ENCODE measurements at regions not wholly inside any gene's neighbourhood (a gene's known extent, or its start where the extent isn't known, plus 50 kb on each side); places are given as distances from the start of the nearest gene placed in this dataset.
"Not testable (repeated sequence)": the region's sequence is repeated elsewhere in the genome, so short reads cannot be mapped to it uniquely, and the experiment has no call there.

DNA sequence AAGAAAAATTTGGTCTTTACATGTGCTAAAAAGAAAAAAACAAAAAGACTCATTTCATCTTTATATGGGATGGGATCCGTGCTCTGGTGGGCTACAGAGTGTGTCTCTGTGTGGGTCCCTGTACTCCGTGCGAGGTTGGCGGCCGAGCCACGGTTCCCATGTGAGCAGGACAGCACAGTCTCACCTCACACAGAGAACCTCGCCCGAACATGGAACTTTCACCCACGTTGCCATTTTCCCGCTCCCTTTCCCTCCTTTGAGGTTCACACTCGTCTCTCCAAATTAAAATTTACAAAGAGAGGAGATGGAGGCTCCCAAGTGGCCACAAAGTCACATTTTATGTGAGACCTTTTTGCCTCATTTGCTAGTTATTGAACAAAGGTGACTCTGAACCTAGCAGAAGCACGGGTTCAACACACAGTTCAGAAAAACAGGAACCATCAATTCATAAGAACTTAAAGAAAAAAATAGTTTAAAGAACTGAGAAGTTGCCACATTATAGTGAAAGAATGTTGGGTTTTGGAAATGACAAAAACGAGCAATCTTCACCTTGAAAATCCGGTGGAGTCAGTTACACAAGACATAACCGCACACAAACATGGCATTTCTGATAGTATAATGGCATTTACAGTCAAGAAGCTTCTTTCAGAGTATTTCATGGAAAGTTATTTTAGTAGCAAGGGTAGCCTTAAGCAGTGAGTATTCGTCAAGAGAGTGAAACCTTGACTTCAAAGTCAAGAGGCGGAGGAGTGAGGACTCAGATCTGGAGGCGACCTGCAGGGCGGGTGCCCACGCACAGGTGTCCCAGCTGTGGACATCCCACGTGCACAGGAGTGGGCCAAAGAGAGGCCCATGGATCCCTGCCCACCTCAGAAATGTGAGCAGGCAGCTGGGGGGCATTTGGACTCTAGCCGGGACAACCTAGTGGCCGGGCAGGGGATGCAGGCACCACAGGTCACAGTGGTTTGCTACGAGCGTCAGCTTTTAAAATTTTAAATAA lies 277.2 kb upstream of the PLGLB2 start:
- Mint-ChIP-seq H3K36me3 (ENCODE audit: low read depth) (peaks cover 14% of the 10 kb centered on the region), H3K27ac (peak overlapping the region; percentile 98), H3K4me1 (ENCODE audit: low read depth) (peaks cover 60% of the 10 kb centered on the region), H3K4me3 (peak overlapping the region; percentile 93)
- not testable (repeated sequence) for H3K9me3 Mint-ChIP-seq, H3K27me3 Mint-ChIP-seq

GRCh38 chr2:87471478-87471877 lies 276.4 kb upstream of the PLGLB2 start:
- not testable (repeated sequence) for H3K27me3 Mint-ChIP-seq, H3K9me3 Mint-ChIP-seq
- peak overlapping the region; percentile 98 for H3K27ac Mint-ChIP-seq
- peaks cover 62% of the 10 kb centered on the region for H3K4me1 Mint-ChIP-seq (ENCODE audit: low read depth)
- H3K4me3 Mint-ChIP-seq: peak overlapping the region; percentile 93
- H3K36me3 Mint-ChIP-seq (ENCODE audit: low read depth): peaks cover 16% of the 10 kb centered on the region

DNA sequence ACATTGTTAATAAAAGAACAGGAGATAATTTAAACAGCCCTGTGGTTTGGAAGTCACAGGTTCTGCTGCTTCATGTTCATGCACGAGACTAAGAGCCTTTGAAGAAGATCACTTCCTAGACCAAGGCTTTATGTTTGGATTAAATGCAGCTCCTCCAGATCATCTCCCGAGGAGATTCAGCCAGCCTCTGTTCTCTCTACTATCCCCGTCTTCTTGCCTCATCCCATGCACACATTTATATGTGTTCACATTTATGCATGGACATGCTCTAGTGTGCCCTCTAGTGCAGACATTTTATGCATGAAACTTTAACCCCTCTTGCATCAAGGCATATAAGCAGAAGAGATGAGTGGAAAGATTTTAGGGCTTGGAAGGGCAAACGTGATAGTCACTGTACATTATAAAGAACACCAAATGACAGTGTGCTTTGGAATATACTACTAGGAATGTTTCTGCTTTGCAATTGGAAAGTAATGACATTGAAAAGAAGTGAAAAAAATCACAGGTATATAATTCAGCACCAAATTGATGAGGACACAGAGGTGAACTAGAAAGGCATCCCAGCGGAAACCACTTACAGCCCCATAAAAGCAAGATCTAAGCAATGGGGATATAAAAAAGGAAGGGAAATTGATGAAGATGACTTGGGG lies 271.5 kb upstream of the PLGLB2 start:
- not testable (repeated sequence) for H3K9me3 Mint-ChIP-seq, H3K27me3 Mint-ChIP-seq
- Mint-ChIP-seq H3K4me3 (peak overlapping the region; percentile 76), H3K4me1 (ENCODE audit: low read depth) (peaks cover 46% of the 10 kb centered on the region), H3K27ac (peak overlapping the region; percentile 94), H3K36me3 (ENCODE audit: low read depth) (peaks cover 17% of the 10 kb centered on the region)

GRCh38 chr2:87476936-87477335 lies 271.0 kb upstream of the PLGLB2 start:
- H3K27ac Mint-ChIP-seq: peak overlapping the region; percentile 94
- H3K27me3 Mint-ChIP-seq, H3K9me3 Mint-ChIP-seq: not testable (repeated sequence)
- H3K36me3 Mint-ChIP-seq (ENCODE audit: low read depth): peaks cover 16% of the 10 kb centered on the region
- peaks cover 51% of the 10 kb centered on the region for H3K4me1 Mint-ChIP-seq (ENCODE audit: low read depth)
- peak overlapping the region; percentile 76 for H3K4me3 Mint-ChIP-seq

DNA sequence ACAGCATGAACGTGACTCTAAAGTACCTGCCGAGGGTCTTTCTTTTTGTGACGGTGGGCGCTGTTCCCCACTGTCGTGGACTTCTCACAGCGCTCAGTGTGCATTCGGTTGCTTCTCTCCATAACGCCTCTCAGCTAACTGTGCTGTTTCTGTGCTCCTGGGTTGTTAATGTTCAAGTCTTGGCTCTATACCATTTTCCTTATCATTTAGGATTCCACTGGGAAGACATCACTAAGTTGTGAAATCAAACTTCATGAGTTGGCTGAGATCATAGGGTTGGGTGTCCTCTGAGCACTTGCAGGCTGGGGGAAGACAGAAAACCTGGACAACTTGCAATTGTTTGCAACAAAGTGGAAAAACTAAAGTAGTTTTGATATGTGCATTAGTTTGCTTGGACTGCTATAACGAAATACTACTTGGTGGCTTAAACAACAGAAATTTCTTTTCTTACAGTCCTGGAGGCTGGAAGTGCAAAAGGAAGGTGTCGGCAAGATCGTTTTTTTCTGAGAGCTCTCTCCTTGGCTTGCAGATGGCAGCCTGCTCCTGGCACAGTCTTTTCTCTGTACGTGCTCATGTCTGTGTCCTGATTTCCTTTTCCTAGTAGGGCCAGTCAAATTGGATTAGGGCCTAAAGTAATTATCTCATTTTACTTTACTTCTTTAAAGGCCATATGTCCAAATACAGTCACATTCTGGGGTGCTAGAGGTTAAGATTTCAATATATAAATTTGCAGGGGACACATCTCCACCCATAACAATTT lies 270.0 kb upstream of the PLGLB2 start:
- H3K27ac Mint-ChIP-seq, H3K9me3 Mint-ChIP-seq, H3K4me3 Mint-ChIP-seq, H3K27me3 Mint-ChIP-seq: not testable (repeated sequence)
- Mint-ChIP-seq H3K4me1 (ENCODE audit: low read depth) (peaks cover 60% of the 10 kb centered on the region), H3K36me3 (ENCODE audit: low read depth) (peaks cover 23% of the 10 kb centered on the region)

GRCh38 chr2:87478911-87479310 lies 269.0 kb upstream of the PLGLB2 start:
- not testable (repeated sequence) for H3K9me3 Mint-ChIP-seq, H3K27ac Mint-ChIP-seq, H3K4me3 Mint-ChIP-seq, H3K27me3 Mint-ChIP-seq
- peaks cover 65% of the 10 kb centered on the region for H3K4me1 Mint-ChIP-seq (ENCODE audit: low read depth)
- peaks cover 23% of the 10 kb centered on the region for H3K36me3 Mint-ChIP-seq (ENCODE audit: low read depth)

- H3K4me1 Mint-ChIP-seq (ENCODE audit: low read depth): peaks cover 65% of the 10 kb centered on the region
- H3K27me3 Mint-ChIP-seq, H3K9me3 Mint-ChIP-seq: not testable (repeated sequence)
- H3K27ac Mint-ChIP-seq: peak overlapping the region; percentile 82
- peaks cover 18% of the 10 kb centered on the region for H3K36me3 Mint-ChIP-seq (ENCODE audit: low read depth)
- peak overlapping the region; percentile 54 for H3K4me3 Mint-ChIP-seq
Measured at GRCh38 chr2:87483093-87483680, 264.7 kb upstream of the PLGLB2 start.

GRCh38 chr2:87484363-87484762 lies 263.5 kb upstream of the PLGLB2 start:
- not testable (repeated sequence) for H3K27me3 Mint-ChIP-seq, H3K4me3 Mint-ChIP-seq, H3K27ac Mint-ChIP-seq, H3K9me3 Mint-ChIP-seq
- Mint-ChIP-seq H3K4me1 (ENCODE audit: low read depth) (peaks cover 71% of the 10 kb centered on the region), H3K36me3 (ENCODE audit: low read depth) (peaks cover 23% of the 10 kb centered on the region)

DNA sequence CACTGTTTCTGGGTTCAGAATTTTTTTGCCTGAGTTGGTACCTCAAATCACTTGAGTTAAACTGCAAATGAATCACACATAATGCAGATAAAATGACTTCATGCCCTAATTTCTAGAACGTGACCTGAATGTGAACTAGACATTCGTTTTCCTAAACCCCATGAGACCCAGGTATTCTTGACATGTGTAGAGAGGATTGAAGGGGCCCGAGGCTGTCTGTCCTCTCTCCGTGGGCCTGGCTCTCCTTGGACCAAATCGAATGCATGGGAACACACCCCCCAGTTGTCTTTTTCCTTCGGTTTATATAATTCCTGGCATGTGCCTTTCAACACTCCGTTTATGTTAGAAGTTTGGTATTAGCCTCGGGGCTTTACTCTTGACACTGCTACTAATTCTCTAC lies 262.4 kb upstream of the PLGLB2 start:
- Mint-ChIP-seq H3K36me3 (ENCODE audit: low read depth) (peaks cover 16% of the 10 kb centered on the region), H3K27ac (peak overlapping the region; percentile 81), H3K4me3 (peak overlapping the region; percentile 32), H3K4me1 (ENCODE audit: low read depth) (peaks cover 65% of the 10 kb centered on the region)
- H3K9me3 Mint-ChIP-seq, H3K27me3 Mint-ChIP-seq: not testable (repeated sequence)

- H3K4me3 Mint-ChIP-seq: not testable (repeated sequence)
- peak overlapping the region; percentile 93 for H3K27ac Mint-ChIP-seq
Measured at GRCh38 chr2:87485884-87486283, 262.0 kb upstream of the PLGLB2 start.

GRCh38 chr2:87486413-87486812 lies 261.5 kb upstream of the PLGLB2 start:
- peaks cover 19% of the 10 kb centered on the region for H3K36me3 Mint-ChIP-seq (ENCODE audit: low read depth)

More at GRCh38 chr2:87485884-87486283, 262.0 kb upstream of the PLGLB2 start:
- H3K9me3 Mint-ChIP-seq, H3K27me3 Mint-ChIP-seq: not testable (repeated sequence)
- peaks cover 64% of the 10 kb centered on the region for H3K4me1 Mint-ChIP-seq (ENCODE audit: low read depth)
- peaks cover 16% of the 10 kb centered on the region for H3K36me3 Mint-ChIP-seq (ENCODE audit: low read depth)

DNA sequence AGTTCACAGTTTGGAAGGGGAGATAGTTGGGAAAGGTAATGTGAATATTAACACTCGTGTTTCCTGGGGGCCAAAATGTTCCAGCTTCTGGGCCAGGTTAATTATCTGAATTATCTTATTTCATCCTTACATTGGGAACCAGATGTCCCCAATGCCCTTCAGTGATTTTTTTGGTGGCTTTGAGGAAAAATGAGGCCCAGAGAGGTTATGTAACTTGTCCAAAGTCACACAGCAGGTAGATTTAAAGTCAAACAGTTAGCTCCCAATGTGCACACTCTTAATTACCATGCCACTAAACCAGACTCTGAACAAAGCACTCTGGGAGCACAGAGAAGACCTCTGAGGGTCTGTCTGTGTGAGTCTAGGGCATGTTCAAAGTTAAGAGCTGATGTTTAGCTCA lies 259.9 kb upstream of the PLGLB2 start:
- peaks cover 19% of the 10 kb centered on the region for H3K36me3 Mint-ChIP-seq (ENCODE audit: low read depth)
- H3K27ac Mint-ChIP-seq: peak overlapping the region; percentile 67
- peaks cover 53% of the 10 kb centered on the region for H3K4me1 Mint-ChIP-seq (ENCODE audit: low read depth)
- not testable (repeated sequence) for H3K9me3 Mint-ChIP-seq, H3K4me3 Mint-ChIP-seq, H3K27me3 Mint-ChIP-seq

More at GRCh38 chr2:87486413-87486812, 261.5 kb upstream of the PLGLB2 start:
- not testable (repeated sequence) for H3K27me3 Mint-ChIP-seq, H3K9me3 Mint-ChIP-seq
- Mint-ChIP-seq H3K4me1 (ENCODE audit: low read depth) (peaks cover 67% of the 10 kb centered on the region), H3K4me3 (peak overlapping the region; percentile 60), H3K27ac (peak overlapping the region; percentile 93)

DNA sequence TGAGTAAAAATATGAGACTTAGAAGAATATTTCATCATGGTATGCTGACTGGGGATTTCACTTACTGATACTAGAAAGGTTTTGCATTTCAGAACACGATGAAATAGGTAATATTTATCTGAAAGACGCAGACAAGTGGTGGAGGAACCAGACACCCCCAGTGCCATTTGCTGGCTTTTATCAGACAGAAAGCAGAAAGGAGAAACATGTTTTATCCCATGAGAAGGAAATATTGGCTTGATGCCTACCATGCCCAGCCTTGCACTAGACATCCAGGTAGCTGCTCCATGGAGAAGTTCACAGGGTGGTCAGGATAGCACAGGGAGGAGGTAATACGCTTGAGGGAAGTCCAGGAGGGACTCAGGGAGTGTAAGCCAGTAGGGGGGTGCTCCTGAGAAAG lies 258.9 kb upstream of the PLGLB2 start:
- H3K9me3 Mint-ChIP-seq, H3K27me3 Mint-ChIP-seq: not testable (repeated sequence)
- Mint-ChIP-seq H3K27ac (peak overlapping the region; percentile 74), H3K36me3 (ENCODE audit: low read depth) (peaks cover 19% of the 10 kb centered on the region), H3K4me1 (ENCODE audit: low read depth) (peaks cover 46% of the 10 kb centered on the region), H3K4me3 (peak overlapping the region; percentile 20)

- H3K27me3 Mint-ChIP-seq, H3K9me3 Mint-ChIP-seq, H3K4me3 Mint-ChIP-seq: not testable (repeated sequence)
- Mint-ChIP-seq H3K4me1 (ENCODE audit: low read depth) (peaks cover 29% of the 10 kb centered on the region), H3K27ac (peak overlapping the region; percentile 72), H3K36me3 (ENCODE audit: low read depth) (peaks cover 16% of the 10 kb centered on the region)
Measured at GRCh38 chr2:87494846-87495245, 253.0 kb upstream of the PLGLB2 start.
